Stimulated activated CD8-positive, alpha-beta memory T cell treated with anti-CD3 and anti-CD28 coated beads, Interleukin-12 subunit alpha, Interleukin-12 subunit beta, amount 100 ng/mL, for 4 hours (primary cell): ENCODE measurements at regions not wholly inside any gene's neighbourhood (a gene's known extent, or its start where the extent isn't known, plus 50 kb on each side); places are given as distances from the start of the nearest gene placed in this dataset.
"Not testable (repeated sequence)": the region's sequence is repeated elsewhere in the genome, so short reads cannot be mapped to it uniquely, and the experiment has no call there.

Experiments used
- DNase-seq: peaks from one replicate; pipeline ENCODE4 v3.0.0-alpha.2; 2020; ENCODE audit warnings: low read depth

DNA sequence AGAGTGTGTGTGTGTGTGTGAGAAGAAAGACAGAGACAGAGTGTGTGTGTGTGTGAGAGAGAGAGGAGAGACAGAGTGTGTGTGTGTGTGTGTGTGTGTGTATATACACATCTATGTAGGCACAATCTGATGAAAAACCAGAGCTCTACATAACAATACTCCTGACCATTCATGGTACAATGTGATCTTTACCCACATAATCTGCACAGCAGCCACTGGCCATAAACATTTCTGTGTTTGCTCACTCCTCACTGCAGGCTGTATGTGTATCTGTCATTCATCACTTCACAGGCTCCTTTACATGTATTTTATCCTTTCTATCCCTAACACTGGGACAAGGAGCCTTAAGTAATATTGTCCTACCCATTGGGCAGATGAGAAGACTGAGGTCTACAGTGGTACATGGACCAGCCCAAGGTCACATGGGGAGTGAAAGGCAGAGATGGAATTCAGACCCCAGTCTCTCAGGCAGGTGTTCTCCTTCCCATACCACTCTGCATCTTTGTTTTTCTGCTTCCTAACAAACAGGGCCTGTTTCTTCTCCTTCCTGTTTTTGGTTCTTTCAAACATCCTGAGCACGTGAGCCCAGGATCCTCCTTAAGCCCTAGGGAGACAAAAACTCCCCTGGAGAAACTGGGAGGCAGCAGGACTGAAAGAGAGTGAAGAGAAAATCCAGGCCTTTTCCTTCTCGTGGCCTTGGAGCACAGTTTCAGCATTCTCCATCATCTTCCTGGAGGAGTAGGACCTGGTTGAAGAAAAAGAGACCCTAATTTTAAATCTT, 201.7 kb upstream of the MSX2 start:
- no peak for DNase-seq

DNA sequence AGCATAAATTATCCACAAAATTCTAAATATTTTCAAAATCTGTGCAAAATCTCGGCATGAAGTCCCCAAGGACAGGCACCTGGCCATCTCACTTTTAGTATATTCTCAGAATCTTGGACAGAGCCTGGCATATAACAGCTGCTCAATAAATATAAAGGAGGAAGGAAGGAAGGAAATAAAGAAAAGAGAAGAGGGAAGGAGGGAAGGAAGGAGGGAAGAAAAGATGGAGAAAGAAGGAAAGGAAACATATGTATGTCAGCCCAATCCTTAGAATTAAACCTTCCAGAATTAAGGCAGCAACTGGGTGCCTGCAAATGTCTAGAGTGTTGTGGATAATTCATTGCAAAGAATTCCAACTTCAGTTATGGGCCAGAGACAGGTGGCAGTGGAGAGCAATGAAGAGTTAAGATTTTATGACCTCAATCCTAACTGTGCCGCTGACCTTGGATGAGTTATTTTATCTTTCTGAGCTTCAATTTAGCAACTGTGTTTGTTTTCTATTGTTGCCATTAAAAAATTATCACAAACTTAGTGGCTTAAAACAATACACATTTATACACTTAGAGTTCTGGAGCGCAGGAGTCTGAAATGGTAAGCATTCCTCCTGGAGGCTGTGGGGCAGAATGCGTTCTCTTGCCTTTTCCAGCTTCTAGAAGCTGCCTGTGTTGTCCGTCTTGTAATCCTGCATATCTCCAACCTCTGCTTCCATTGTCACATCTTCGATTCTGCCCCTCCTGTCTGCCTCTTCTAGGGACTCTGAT, 200.9 kb upstream of the MSX2 start:
- no peak for DNase-seq

GRCh38 chr5:174524351-174524750, 200.0 kb upstream of the MSX2 start:
- DNase-seq, result no peak

DNA sequence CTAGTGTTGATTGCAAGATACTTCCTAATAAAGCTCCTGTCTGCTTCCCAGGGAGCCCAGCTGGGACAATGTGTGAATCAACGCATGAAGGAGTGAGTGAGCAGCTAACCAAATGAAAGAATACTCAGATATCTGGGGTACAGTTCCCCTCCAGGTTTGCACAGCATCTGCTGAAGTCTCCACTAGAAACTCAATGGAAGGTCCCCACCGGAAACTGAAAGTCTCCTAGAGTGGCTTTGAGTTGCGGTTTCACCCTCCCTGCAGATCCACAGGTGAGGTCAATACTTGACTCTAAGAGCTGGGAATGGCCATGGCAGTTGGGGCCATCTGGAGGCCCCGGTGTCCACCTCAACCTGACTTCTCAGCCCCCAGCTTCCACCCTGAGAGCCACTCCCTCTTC, 198.2 kb upstream of the MSX2 start:
- DNase-seq, result no peak

DNA sequence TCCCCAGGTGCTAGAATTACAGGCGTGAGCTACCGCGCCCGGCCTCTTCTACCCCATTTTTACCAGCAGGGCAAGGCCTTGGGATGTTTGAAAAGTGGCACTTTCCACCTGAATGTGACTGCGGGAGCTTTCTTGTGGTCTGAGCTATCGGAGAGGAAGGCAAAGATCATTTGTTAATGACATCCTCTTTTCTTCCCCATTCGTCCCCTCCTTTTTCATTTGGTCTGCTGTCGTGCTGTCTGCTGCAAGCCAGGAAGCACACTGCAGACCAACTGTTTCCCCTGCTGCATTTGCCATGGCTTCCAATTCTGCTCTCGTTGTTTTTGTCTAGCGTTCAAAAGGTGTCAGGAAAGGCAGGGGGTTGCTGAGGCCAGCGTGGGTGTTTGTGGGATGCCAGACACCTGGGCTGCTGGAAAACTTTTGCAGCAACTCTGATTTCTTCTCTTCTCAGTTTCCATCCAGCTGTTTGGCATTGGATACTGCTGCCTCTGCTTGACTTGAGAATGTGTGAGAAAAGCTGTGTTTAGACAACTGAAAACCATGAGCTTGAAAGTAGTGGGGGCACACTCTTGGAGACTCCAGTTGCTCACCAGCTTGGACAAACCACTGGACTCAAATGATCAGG, 196.4 kb upstream of the MSX2 start:
- DNase-seq, result no peak

DNA sequence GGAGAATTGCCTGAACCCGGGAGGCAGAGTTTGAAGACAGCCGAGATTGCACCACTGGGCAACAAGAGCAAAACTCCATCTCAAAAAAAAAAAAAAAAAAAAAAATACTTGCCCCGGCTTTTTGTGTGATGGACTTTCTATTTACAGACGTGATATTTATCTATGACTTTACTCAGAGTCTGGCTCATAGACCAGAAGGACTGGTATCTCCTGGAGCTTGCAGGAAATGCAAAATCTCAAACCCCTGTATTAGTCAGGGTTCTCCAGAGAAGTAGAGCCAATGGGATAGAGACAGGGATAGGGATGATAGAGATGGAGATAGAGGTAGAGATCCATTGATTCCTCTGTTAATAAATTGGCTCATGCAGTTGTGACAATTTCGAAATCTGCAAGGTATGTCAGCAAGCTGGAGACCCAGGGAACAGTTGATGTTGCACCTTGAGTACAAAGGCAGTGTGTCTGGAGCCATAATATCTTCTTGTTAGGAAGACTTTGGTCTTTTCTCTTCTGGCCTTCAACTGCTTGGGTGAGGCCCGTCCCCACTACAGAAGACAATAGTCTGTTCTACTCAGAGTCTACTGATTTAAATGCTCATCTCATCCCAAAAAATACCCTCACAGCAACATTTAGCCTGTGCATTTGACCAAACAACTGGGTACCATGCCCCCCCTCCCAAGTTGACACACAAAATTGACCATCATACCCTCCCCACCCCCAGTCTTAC, 195.4 kb upstream of the MSX2 start:
- no peak for DNase-seq

DNA sequence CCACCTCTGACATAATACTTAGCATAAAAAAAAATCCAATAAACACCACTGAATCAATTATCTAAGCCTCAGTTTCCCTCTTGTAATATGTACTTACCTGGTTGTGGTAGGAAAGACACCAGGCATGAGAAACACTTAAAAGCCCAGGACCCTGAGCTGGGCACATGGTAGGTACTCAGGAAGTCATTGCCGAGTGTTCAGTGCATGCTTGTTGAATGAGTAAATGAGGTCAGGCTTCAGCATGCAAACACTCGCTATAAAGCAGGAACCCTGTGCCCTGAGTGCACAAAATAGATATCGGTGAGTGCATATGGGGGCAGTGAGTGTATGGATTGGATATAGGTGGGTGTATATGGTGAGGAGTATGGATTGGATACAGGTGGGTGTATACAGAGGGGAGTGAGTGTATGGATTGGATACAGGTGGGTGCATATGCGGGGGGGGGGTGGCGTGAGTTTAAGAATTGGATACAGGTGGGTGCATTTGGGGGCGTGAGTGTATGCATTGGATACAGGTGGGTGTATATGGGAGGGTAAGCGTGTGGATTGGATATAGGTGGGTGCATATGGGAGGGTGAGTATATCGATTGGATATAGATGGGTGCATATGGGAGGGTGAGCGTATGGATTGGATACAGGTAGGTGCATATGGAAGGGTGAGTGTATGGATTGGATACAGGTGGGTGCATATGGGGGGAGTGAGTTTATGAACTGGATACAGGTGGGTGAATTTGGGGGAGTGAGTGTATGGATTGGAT, 194.3 kb upstream of the MSX2 start:
- DNase-seq, result no peak

DNA sequence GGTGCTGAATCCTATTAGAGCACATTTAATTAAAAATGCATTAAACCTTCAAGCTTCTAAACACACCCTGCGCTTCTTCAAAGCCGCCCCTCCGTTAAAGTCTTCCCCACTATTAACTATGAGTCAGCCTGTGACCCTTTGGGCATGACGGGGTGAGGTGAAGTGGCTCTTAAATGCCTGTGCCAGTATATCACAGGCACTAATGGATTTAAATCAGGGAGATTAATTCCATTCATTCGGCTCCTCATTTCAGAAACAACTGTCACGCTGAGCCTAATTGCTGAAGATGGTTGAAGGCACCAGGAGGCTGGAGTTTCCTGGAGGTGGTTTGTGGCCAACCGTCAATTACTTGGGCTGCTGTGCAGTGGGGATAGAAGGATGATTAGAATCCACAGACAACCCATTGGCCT, 192.6 kb upstream of the MSX2 start:
- DNase-seq, result no peak

- DNase-seq, result no peak
Measured at GRCh38 chr5:174532455-174533453, 191.6 kb upstream of the MSX2 start.

GRCh38 chr5:174533751-174534241, 190.6 kb upstream of the MSX2 start:
- DNase-seq, result no peak

GRCh38 chr5:174535669-174536068, 188.7 kb upstream of the MSX2 start:
- no peak for DNase-seq

DNA sequence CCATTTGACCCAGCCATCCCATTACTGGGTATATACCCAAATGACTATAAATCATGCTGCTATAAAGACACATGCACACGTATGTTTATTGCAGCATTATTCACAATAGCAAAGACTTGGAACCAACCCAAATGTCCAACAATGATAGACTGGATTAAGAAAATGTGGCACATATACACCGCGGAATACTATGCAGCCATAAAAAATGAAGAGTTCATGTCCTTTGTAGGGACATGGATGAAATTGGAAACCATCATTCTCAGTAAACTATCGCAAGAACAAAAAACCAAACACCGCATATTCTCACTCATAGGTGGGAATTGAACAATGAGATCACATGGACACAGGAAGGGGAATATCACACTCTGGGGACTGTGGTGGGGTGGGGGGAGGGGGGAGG, 184.6 kb upstream of the MSX2 start:
- not testable (repeated sequence) for DNase-seq

GRCh38 chr5:174542037-174542436, 182.3 kb upstream of the MSX2 start:
- DNase-seq, result no peak

DNA sequence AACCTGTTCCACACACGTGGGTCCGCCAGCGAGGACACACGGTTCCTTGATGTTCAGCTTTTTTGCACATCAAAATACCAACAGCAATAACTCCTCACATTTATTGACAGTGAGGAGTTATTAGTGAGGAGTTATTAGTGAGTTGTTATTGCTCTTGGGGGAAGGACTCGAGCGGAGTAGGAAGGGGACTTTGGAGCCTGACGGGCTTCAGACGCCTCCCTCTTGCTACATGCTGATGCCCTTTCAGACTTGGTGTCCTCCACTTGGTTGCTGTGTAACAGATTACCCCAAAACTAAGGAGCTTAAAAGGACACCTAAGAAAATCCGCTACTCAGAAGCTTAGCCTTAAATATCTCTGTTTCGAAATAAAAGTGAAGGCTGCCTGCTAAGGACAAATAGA, 181.9 kb upstream of the MSX2 start:
- DNase-seq, result no peak

- no peak for DNase-seq
Measured at GRCh38 chr5:174545926-174546325, 178.5 kb upstream of the MSX2 start.

DNA sequence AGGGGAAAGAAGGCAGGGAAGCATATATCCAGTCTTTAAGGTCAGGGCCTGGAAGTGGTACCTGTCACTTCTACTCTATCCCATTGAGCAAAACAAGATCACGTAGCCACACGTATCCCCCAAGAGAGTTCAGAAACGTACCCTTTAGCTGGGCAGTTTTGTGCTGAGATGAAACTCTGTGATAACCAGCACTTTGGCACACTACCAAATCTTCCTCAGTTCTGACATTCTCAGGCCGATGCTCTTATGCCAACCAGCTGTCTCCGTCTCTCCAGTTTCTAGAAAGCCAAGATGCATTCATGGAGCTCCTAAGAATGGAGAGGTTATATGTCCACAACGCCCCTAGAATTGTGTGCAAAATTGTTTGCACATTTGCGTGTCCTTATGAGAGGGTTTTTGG, 176.6 kb upstream of the MSX2 start:
- DNase-seq, result no peak

- no peak for DNase-seq
Measured at GRCh38 chr5:174549254-174549653, 175.1 kb upstream of the MSX2 start.

DNA sequence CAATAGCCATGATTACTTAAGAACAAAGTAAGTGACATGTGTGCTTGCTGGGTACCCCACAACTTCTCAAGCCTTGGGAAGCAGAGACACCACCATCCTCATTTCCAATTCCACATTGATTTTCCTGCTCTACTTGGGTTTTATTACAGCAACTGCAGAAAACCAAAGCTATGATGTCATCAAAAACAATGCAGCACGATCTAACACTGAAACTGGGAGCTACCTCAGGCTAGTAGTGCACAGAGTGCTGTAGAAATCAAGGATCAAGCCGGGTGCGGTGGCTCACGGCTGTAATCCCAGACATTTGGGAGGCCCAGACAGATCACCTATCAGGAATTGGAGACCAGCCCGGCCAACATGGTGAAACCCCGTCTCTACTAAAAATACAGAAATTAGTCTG, 174.4 kb upstream of the MSX2 start:
- DNase-seq, result no peak

GRCh38 chr5:174552428-174552827, 172.0 kb upstream of the MSX2 start:
- DNase-seq, result no peak

DNA sequence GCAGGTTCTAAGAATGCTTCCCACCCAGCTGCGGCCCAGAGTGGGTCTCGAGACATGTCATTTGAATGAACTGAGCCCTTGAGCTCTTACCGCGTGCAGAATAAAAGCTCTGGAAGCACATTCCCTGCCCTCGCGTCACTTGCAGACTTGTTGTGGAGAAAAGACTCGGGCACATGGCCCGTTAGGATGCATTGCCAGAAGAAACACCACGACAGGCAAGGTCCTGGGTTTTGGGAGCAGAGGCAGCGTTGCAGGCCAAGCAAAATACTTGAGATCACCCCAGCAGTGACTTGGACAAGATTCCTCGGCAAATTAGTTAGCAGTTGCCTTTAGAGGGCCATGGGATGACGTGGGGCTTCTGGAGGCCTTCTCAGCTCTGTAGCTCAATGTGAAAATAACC, 170.8 kb upstream of the MSX2 start:
- no peak for DNase-seq
